ENCODE measurements at regions not wholly inside any gene's neighbourhood (a gene's known extent, or its start where the extent isn't known, plus 50 kb on each side); places are given as distances from the start of the nearest gene placed in this dataset.
"Not testable (repeated sequence)": the region's sequence is repeated elsewhere in the genome, so short reads cannot be mapped to it uniquely, and the experiment has no call there.

GRCh38 chr3:166435469-166436057 lies 598.3 kb upstream of the BCHE start:
- Histone ChIP-seq H3K36me3 (no peaks in the 10 kb centered on the region), H3K9me3 (no peaks in the 10 kb centered on the region), H3K4me3 (no peak overlapping the region), H3K4me1 (no peaks in the 10 kb centered on the region), H3K27me3 (no peaks in the 10 kb centered on the region), H3K27ac (no peak overlapping the region)
- DNase-seq = no peak
- no peak for TF ChIP-seq CTCF (IDR thresholded peaks at IDR 0.05)
- intact Hi-C loops (cut with DNase I; ENCODE audit: low total_unique reads) = no loop called here

GRCh38 chr3:166433060-166433459 lies 595.8 kb upstream of the BCHE start:
- Histone ChIP-seq H3K27ac (no peak overlapping the region), H3K4me1 (no peaks in the 10 kb centered on the region), H3K36me3 (no peaks in the 10 kb centered on the region), H3K9me3 (no peaks in the 10 kb centered on the region), H3K4me3 (no peak overlapping the region), H3K27me3 (no peaks in the 10 kb centered on the region)
- no peak for TF ChIP-seq CTCF (IDR thresholded peaks at IDR 0.05)
- intact Hi-C loops (cut with DNase I; ENCODE audit: low total_unique reads) = no loop called here
- no peak for DNase-seq

GRCh38 chr3:166425900-166426611 lies 588.8 kb upstream of the BCHE start:
- H3K4me3 ChIP-seq = no peak overlapping the region
- TF ChIP-seq CTCF (IDR thresholded peaks at IDR 0.05) = no peak
- no peaks in the 10 kb centered on the region for H3K27me3 ChIP-seq
- intact Hi-C loops (cut with DNase I; ENCODE audit: low total_unique reads) = no loop called here
- H3K36me3 ChIP-seq = no peaks in the 10 kb centered on the region
- H3K27ac ChIP-seq = no peak overlapping the region
- no peak for DNase-seq
- no peaks in the 10 kb centered on the region for H3K4me1 ChIP-seq
- H3K9me3 ChIP-seq = no peaks in the 10 kb centered on the region

- intact Hi-C loops (cut with DNase I; ENCODE audit: low total_unique reads) = no loop called here
- H3K9me3 ChIP-seq = no peaks in the 10 kb centered on the region
These were observed 587.8 kb upstream of the BCHE start for GRCh38 chr3:166425021-166425420.

GRCh38 chr3:166423824-166424513 lies 586.7 kb upstream of the BCHE start:
- H3K27me3 ChIP-seq; H3K4me3 ChIP-seq; H3K4me1 ChIP-seq; H3K9me3 ChIP-seq; H3K36me3 ChIP-seq; intact Hi-C loops (cut with DNase I; ENCODE audit: low total_unique reads); H3K27ac ChIP-seq: not testable (repeated sequence)
- peak in 1 of 2 donors; percentile 59 for DNase-seq

More at GRCh38 chr3:166425021-166425420, 587.8 kb upstream of the BCHE start:
- H3K4me1 ChIP-seq = no peaks in the 10 kb centered on the region
- H3K27ac ChIP-seq = no peak overlapping the region
- H3K27me3 ChIP-seq = no peaks in the 10 kb centered on the region
- TF ChIP-seq CTCF (IDR thresholded peaks at IDR 0.05) = no peak
- no peak overlapping the region for H3K4me3 ChIP-seq
- no peaks in the 10 kb centered on the region for H3K36me3 ChIP-seq
- DNase-seq = no peak

GRCh38 chr3:166422556-166422955 lies 585.3 kb upstream of the BCHE start:
- H3K9me3 ChIP-seq = no peaks in the 10 kb centered on the region
- H3K4me1 ChIP-seq = no peaks in the 10 kb centered on the region
- intact Hi-C loops (cut with DNase I; ENCODE audit: low total_unique reads) = no loop called here
- no peaks in the 10 kb centered on the region for H3K36me3 ChIP-seq
- H3K4me3 ChIP-seq = no peak overlapping the region
- H3K27me3 ChIP-seq = no peaks in the 10 kb centered on the region
- no peak for DNase-seq
- TF ChIP-seq CTCF (IDR thresholded peaks at IDR 0.05) = no peak
- H3K27ac ChIP-seq = no peak overlapping the region

Measured in tibial artery (tissue), 4 donors.